ENCODE measurements at regions not wholly inside any gene's neighbourhood (a gene's known extent, or its start where the extent isn't known, plus 50 kb on each side); places are given as distances from the start of the nearest gene placed in this dataset.

DNA sequence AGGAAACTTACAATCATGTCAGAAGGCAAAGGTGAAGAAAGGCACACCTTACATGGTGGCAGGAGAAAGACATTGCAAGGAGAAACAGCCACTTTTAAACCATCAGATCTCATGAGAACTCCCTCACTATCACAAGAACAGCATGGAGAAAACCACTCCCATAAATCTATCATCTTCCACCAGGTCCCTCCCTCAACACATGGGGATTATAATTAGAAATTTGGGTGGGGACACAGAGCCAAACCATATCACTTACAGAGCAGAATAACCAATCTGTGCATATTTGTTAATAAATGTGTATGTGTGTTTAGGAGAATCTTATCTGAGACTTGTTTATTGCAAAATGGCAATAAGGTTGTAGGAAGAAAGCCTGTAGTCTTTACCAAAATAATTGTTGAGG is 205.2 kb upstream of the ANO3 start:
- TF ChIP-seq, protein P1, sequence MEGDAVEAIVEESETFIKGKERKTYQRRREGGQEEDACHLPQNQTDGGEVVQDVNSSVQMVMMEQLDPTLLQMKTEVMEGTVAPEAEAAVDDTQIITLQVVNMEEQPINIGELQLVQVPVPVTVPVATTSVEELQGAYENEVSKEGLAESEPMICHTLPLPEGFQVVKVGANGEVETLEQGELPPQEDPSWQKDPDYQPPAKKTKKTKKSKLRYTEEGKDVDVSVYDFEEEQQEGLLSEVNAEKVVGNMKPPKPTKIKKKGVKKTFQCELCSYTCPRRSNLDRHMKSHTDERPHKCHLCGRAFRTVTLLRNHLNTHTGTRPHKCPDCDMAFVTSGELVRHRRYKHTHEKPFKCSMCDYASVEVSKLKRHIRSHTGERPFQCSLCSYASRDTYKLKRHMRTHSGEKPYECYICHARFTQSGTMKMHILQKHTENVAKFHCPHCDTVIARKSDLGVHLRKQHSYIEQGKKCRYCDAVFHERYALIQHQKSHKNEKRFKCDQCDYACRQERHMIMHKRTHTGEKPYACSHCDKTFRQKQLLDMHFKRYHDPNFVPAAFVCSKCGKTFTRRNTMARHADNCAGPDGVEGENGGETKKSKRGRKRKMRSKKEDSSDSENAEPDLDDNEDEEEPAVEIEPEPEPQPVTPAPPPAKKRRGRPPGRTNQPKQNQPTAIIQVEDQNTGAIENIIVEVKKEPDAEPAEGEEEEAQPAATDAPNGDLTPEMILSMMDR (conservative IDR thresholded peaks at IDR 0.05; ENCODE audit: low read length) = no peak
- TF ChIP-seq EZH2phosphoT487 (IDR thresholded peaks at IDR 0.05; ENCODE audit: borderline replicate concordance, low read depth, low read length) = no peak
